ENCODE measurements at regions not wholly inside any gene's neighbourhood (a gene's known extent, or its start where the extent isn't known, plus 50 kb on each side); places are given as distances from the start of the nearest gene placed in this dataset.

- no peak overlapping the region for H2AFZ ChIP-seq (ENCODE audit: insufficient read depth, low read depth, low read length, poor library complexity, severe bottlenecking)
- DNase-seq: no peak
- CTCF ChIA-PET: no interaction called here
Measured at GRCh38 chr1:192747943-192748342, 60.9 kb upstream of the RGS2 start.

GRCh38 chr1:192749349-192749748 is 59.5 kb upstream of the RGS2 start:
- Histone ChIP-seq H2AFZ (ENCODE audit: insufficient read depth, low read depth, low read length, poor library complexity, severe bottlenecking) (no peak overlapping the region), H4K20me1 (ENCODE audit: control insufficient read depth, insufficient read depth, low read length, poor library complexity, severe bottlenecking) (no peaks in the 10 kb centered on the region), H3K9ac (ENCODE audit: low read length) (no peak overlapping the region), H3K4me3 (ENCODE audit: control extremely low read depth in 1 of 5, extremely low read depth in 1 of 5, insufficient read depth in 1 of 5, low read depth in 2 of 5, low read length in 4 of 5) (no peak overlapping the region), H3K4me1 (ENCODE audit: control insufficient read depth in 2 of 2, insufficient read depth in 2 of 2, low read length in 2 of 2) (no peaks in the 10 kb centered on the region), H3K4me2 (replicated peaks; ENCODE audit: low read depth, low read length, poor library complexity, severe bottlenecking) (no peak overlapping the region), H3K79me2 (ENCODE audit: control insufficient read depth, insufficient read depth, low read length) (no peaks in the 10 kb centered on the region), H3K36me3 (replicated peaks in 1 of 2; ENCODE audit: control extremely low read depth in 1 of 2, control insufficient read depth in 1 of 2, extremely low read depth in 1 of 2, insufficient read depth in 2 of 2, low read length in 1 of 2) (no peaks in the 10 kb centered on the region), H3K27me3 (replicated peaks in 1 of 4; ENCODE audit: control extremely low read depth in 1 of 4, control insufficient read depth in 3 of 4, insufficient read depth in 4 of 4, low read length in 3 of 4) (no peaks in the 10 kb centered on the region), H3K27ac (ENCODE audit: low read length in 2 of 2) (no peak overlapping the region), H3K9me3 (ENCODE audit: control extremely low read depth in 1 of 3, control insufficient read depth in 2 of 3, insufficient read depth in 1 of 3, low read length in 2 of 3) (peaks cover 0 to 9% (median 0%) of the 10 kb centered on the region in 3 donors)
- DNase-seq (no peak), ATAC-seq (ENCODE audit: low read depth) (no peak)
- ChIA-PET POLR2A (no interaction called here), CTCF (no interaction called here)
- Mint-ChIP-seq H3K4me3 (no peak overlapping the region), H3K27ac (no peak overlapping the region), H3K4me1 (no peaks in the 10 kb centered on the region), H3K27me3 (peaks cover 3% of the 10 kb centered on the region), H3K9me3 (ENCODE audit: insufficient read depth) (peaks cover 3% of the 10 kb centered on the region)
- intact Hi-C loops (cut with micrococcal nuclease): no loop called here
- TF ChIP-seq, protein P1, sequence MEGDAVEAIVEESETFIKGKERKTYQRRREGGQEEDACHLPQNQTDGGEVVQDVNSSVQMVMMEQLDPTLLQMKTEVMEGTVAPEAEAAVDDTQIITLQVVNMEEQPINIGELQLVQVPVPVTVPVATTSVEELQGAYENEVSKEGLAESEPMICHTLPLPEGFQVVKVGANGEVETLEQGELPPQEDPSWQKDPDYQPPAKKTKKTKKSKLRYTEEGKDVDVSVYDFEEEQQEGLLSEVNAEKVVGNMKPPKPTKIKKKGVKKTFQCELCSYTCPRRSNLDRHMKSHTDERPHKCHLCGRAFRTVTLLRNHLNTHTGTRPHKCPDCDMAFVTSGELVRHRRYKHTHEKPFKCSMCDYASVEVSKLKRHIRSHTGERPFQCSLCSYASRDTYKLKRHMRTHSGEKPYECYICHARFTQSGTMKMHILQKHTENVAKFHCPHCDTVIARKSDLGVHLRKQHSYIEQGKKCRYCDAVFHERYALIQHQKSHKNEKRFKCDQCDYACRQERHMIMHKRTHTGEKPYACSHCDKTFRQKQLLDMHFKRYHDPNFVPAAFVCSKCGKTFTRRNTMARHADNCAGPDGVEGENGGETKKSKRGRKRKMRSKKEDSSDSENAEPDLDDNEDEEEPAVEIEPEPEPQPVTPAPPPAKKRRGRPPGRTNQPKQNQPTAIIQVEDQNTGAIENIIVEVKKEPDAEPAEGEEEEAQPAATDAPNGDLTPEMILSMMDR (IDR thresholded peaks at IDR 0.05): no peak
- no peak for TF ChIP-seq EZH2 (IDR thresholded peaks at IDR 0.05; ENCODE audit: borderline replicate concordance, insufficient read depth, low read depth, low read length, poor library complexity, severe bottlenecking)

More at GRCh38 chr1:192747943-192748342, 60.9 kb upstream of the RGS2 start:
- WGBS (ENCODE audit: insufficient coverage): no CpG with 5 or more reads among the region's 3 CpGs
- Mint-ChIP-seq H3K4me1 (no peaks in the 10 kb centered on the region), H3K4me3 (no peak overlapping the region), H3K27ac (no peak overlapping the region), H3K9me3 (ENCODE audit: insufficient read depth) (peaks cover 3% of the 10 kb centered on the region), H3K27me3 (peaks cover 3% of the 10 kb centered on the region)
- H3K9ac ChIP-seq (ENCODE audit: low read length): no peak overlapping the region
- H3K27me3 ChIP-seq (replicated peaks in 1 of 4; ENCODE audit: control extremely low read depth in 1 of 4, control insufficient read depth in 3 of 4, insufficient read depth in 4 of 4, low read length in 3 of 4): no peaks in the 10 kb centered on the region
- H3K36me3 ChIP-seq (replicated peaks in 1 of 2; ENCODE audit: control extremely low read depth in 1 of 2, control insufficient read depth in 1 of 2, extremely low read depth in 1 of 2, insufficient read depth in 2 of 2, low read length in 1 of 2): no peaks in the 10 kb centered on the region
- TF ChIP-seq, protein P1 (IDR thresholded peaks at IDR 0.05): no peak
- no peak for TF ChIP-seq EZH2 (IDR thresholded peaks at IDR 0.05; ENCODE audit: borderline replicate concordance, insufficient read depth, low read depth, low read length, poor library complexity, severe bottlenecking)
- intact Hi-C loops (cut with micrococcal nuclease): no loop called here
- no peaks in the 10 kb centered on the region for H3K79me2 ChIP-seq (ENCODE audit: control insufficient read depth, insufficient read depth, low read length)
- POLR2A ChIA-PET: no interaction called here
- H4K20me1 ChIP-seq (ENCODE audit: control insufficient read depth, insufficient read depth, low read length, poor library complexity, severe bottlenecking): no peaks in the 10 kb centered on the region
- H3K9me3 ChIP-seq (ENCODE audit: control extremely low read depth in 1 of 3, control insufficient read depth in 2 of 3, insufficient read depth in 1 of 3, low read length in 2 of 3): peaks cover 0 to 9% (median 0%) of the 10 kb centered on the region in 3 donors
- H3K4me1 ChIP-seq (ENCODE audit: control insufficient read depth in 2 of 2, insufficient read depth in 2 of 2, low read length in 2 of 2): no peaks in the 10 kb centered on the region
- H3K4me3 ChIP-seq (ENCODE audit: control extremely low read depth in 1 of 5, extremely low read depth in 1 of 5, insufficient read depth in 1 of 5, low read depth in 2 of 5, low read length in 4 of 5): no peak overlapping the region
- no peak for ATAC-seq (ENCODE audit: low read depth)
- H3K27ac ChIP-seq (ENCODE audit: low read length in 2 of 2): no peak overlapping the region
- H3K4me2 ChIP-seq (replicated peaks; ENCODE audit: low read depth, low read length, poor library complexity, severe bottlenecking): no peak overlapping the region
